ENCODE measurements at regions not wholly inside any gene's neighbourhood (a gene's known extent, or its start where the extent isn't known, plus 50 kb on each side); places are given as distances from the start of the nearest gene placed in this dataset.

DNA sequence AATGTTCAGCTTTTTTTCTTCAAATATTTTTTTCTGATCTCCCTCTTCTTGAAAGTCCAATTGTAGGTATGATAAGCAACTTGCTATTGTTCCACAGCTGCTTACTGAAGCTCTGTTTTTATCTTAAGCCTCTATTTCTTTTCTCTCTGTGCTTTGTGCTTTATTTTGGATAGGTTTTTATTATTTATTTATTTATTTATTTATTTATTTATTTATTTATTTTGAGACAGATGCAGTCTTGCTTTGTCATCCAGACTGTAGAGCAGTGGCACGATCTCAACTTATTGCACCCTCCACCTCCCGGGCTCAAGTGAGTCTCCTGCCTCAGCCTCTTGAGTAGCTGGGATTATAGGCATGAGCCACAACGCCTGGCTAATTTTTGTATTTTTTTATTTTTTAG lies 199.4 kb downstream of the KLF12 start:
- no peak for DNase-seq
- H3K36me3 ChIP-seq: no peaks in the 10 kb centered on the region
- H3K4me3 ChIP-seq: no peak overlapping the region
- no peaks in the 10 kb centered on the region for H3K9me3 ChIP-seq
- ATAC-seq: no peak
- no peaks in the 10 kb centered on the region for H3K27me3 ChIP-seq
- TF ChIP-seq, protein P1, sequence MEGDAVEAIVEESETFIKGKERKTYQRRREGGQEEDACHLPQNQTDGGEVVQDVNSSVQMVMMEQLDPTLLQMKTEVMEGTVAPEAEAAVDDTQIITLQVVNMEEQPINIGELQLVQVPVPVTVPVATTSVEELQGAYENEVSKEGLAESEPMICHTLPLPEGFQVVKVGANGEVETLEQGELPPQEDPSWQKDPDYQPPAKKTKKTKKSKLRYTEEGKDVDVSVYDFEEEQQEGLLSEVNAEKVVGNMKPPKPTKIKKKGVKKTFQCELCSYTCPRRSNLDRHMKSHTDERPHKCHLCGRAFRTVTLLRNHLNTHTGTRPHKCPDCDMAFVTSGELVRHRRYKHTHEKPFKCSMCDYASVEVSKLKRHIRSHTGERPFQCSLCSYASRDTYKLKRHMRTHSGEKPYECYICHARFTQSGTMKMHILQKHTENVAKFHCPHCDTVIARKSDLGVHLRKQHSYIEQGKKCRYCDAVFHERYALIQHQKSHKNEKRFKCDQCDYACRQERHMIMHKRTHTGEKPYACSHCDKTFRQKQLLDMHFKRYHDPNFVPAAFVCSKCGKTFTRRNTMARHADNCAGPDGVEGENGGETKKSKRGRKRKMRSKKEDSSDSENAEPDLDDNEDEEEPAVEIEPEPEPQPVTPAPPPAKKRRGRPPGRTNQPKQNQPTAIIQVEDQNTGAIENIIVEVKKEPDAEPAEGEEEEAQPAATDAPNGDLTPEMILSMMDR (IDR thresholded peaks at IDR 0.05): no peak
- H3K4me1 ChIP-seq: no peaks in the 10 kb centered on the region
- H3K27ac ChIP-seq: no peak overlapping the region
- intact Hi-C loops (cut with DNase I): no loop called here

DNA sequence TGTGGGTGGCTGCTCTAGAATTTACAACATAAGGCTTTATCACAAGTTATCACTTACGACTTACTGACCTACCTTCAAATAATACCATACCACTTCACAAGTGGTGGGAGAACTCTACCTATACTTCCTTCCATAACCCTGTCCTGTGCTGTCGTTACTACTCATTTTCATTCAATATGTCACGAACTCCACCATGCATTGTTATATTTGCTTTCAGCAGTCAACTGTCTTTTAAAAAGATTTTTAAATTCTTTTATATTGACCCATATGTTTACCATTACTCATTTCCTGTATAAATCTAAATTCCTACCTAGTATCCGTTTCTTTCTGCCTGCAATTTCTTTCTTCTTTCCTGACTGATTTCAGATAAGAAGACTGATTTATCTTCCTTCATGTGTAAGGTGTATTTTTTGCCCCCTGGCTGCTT lies 200.0 kb downstream of the KLF12 start:
- intact Hi-C loops (cut with DNase I): no loop called here
- Histone ChIP-seq H3K27me3 (no peaks in the 10 kb centered on the region), H3K27ac (no peak overlapping the region)

GRCh38 chr13:73933795-73934194 lies 200.4 kb downstream of the KLF12 start:
- no peaks in the 10 kb centered on the region for H3K36me3 ChIP-seq
- H3K9me3 ChIP-seq: no peaks in the 10 kb centered on the region
- no peak overlapping the region for H3K4me3 ChIP-seq
- ATAC-seq (no peak), DNase-seq (no peak)
- H3K4me1 ChIP-seq: no peaks in the 10 kb centered on the region
- intact Hi-C loops (cut with DNase I): no loop called here
- TF ChIP-seq, protein P1 (IDR thresholded peaks at IDR 0.05): no peak
- H3K27me3 ChIP-seq: no peaks in the 10 kb centered on the region
- no peak overlapping the region for H3K27ac ChIP-seq

More for the DNA sequence above, 200.0 kb downstream of the KLF12 start:
- Histone ChIP-seq H3K4me1 (no peaks in the 10 kb centered on the region), H3K4me3 (no peak overlapping the region), H3K36me3 (no peaks in the 10 kb centered on the region), H3K9me3 (no peaks in the 10 kb centered on the region)
- ATAC-seq (no peak), DNase-seq (no peak)
- TF ChIP-seq, protein P1 (IDR thresholded peaks at IDR 0.05): no peak

- Histone ChIP-seq H3K4me1 (no peaks in the 10 kb centered on the region), H3K36me3 (no peaks in the 10 kb centered on the region), H3K27ac (no peak overlapping the region), H3K9me3 (no peaks in the 10 kb centered on the region), H3K4me3 (no peak overlapping the region), H3K27me3 (no peaks in the 10 kb centered on the region)
- TF ChIP-seq, protein P1 (IDR thresholded peaks at IDR 0.05): no peak
- intact Hi-C loops (cut with DNase I): no loop called here
- DNase-seq (no peak), ATAC-seq (no peak)
These were observed 202.1 kb downstream of the KLF12 start for GRCh38 chr13:73932091-73932490.

GRCh38 chr13:73929287-73929932 lies 204.8 kb downstream of the KLF12 start:
- DNase-seq: no peak
- intact Hi-C loops (cut with DNase I): no loop called here
- no peaks in the 10 kb centered on the region for H3K4me1 ChIP-seq
- no peak overlapping the region for H3K27ac ChIP-seq
- H3K27me3 ChIP-seq: no peaks in the 10 kb centered on the region
- no peaks in the 10 kb centered on the region for H3K9me3 ChIP-seq
- H3K4me3 ChIP-seq: no peak overlapping the region
- ATAC-seq: no peak
- no peaks in the 10 kb centered on the region for H3K36me3 ChIP-seq
- TF ChIP-seq, protein P1 (IDR thresholded peaks at IDR 0.05): no peak

- DNase-seq: no peak
- intact Hi-C loops (cut with DNase I): no loop called here
- Histone ChIP-seq H3K9me3 (no peaks in the 10 kb centered on the region), H3K36me3 (no peaks in the 10 kb centered on the region), H3K4me1 (no peaks in the 10 kb centered on the region), H3K4me3 (no peak overlapping the region), H3K27me3 (no peaks in the 10 kb centered on the region), H3K27ac (no peak overlapping the region)
- TF ChIP-seq, protein P1 (IDR thresholded peaks at IDR 0.05): no peak
- peak; percentile 49 for ATAC-seq
These were observed 209.6 kb downstream of the KLF12 start for GRCh38 chr13:73924607-73925006.

Measured in upper lobe of right lung (tissue), 1 donor.